CD4-positive, alpha-beta T cell (primary cell): ENCODE measurements at regions not wholly inside any gene's neighbourhood (a gene's known extent, or its start where the extent isn't known, plus 50 kb on each side); places are given as distances from the start of the nearest gene placed in this dataset.

Experiments used
- ATAC-seq: fragments of 200-7000 bp; cut with Tn5 transposase; one replicate; pipeline ENCODE4 v1.10.0; 2022; ENCODE audit warnings: mild to moderate bottlenecking; ENCODE audit not compliant: poor library complexity
- CTCF ChIA-PET: fragments of 350-600 bp; sonication (Branson Sonifier 250); formaldehyde crosslinking; loops from one replicate; lab custom pipeline; 2021; ENCODE audit warnings: antibody characterized with exemption, inconsistent platforms; lab: Charles Lee
- POLR2A ChIA-PET: fragments of 350-600 bp; sonication (Branson Sonifier 250); formaldehyde crosslinking; loops from one replicate; lab custom pipeline; 2021; ENCODE audit warnings: antibody characterized with exemption, inconsistent platforms; lab: Charles Lee
- DNase-seq, 14 experiments: peaks; one replicate each; pipeline ENCODE4 v3.0.0-alpha.2; 2013 to 2020; ENCODE audit warnings: mixed read lengths in 2 of 14
- H3K27ac ChIP-seq, 2 donors: one replicate each; pipeline versions ENCODE4 v1.5.1 to v1.7.0; 2013; ENCODE audit warnings: low read length in 2 of 2, low read depth in 1 of 2, mild to moderate bottlenecking in 1 of 2
- H3K27me3 ChIP-seq, 2 experiments: 1 replicate in 1 of 2; 2 replicates in 1 of 2; pipeline versions ENCODE4 v1.6.1 to v1.7.0; 2013; ENCODE audit warnings: low read length in 2 of 2, control low read depth in 1 of 2, mild to moderate bottlenecking in 1 of 2, moderate library complexity in 1 of 2; ENCODE audit not compliant: insufficient read depth in 2 of 2, control insufficient read depth in 1 of 2
- H3K36me3 ChIP-seq: one replicate; pipeline ENCODE4 v1.6.1; 2013; ENCODE audit warnings: low read length, control low read depth; ENCODE audit not compliant: insufficient read depth
- H3K4me1 ChIP-seq: one replicate; pipeline ENCODE4 v1.6.1; 2013; ENCODE audit warnings: low read length, control low read depth; ENCODE audit not compliant: insufficient read depth
- H3K4me3 ChIP-seq: one replicate; pipeline ENCODE4 v1.5.1; 2013; ENCODE audit warnings: mild to moderate bottlenecking, low read length, moderate library complexity
- H3K9me3 ChIP-seq, 2 experiments: 1 replicate in 1 of 2; 2 replicates in 1 of 2; pipeline versions ENCODE4 v1.6.1 to v1.7.0; 2013; ENCODE audit warnings: low read length in 2 of 2, mild to moderate bottlenecking in 2 of 2, control low read depth in 1 of 2, moderate library complexity in 1 of 2; ENCODE audit not compliant: control insufficient read depth in 1 of 2, insufficient read depth in 1 of 2
- H3K27ac Mint-ChIP-seq: one replicate; pipeline ENCODE4 v1.8.0; 2020; ENCODE audit warnings: mixed read lengths
- H3K27me3 Mint-ChIP-seq: one replicate; pipeline ENCODE4 v1.8.0; 2021; ENCODE audit warnings: mixed read lengths
- H3K36me3 Mint-ChIP-seq: one replicate; pipeline ENCODE4 v1.8.0; 2021; ENCODE audit warnings: low read depth, mixed read lengths
- H3K4me1 Mint-ChIP-seq: one replicate; pipeline ENCODE4 v1.8.0; 2021; ENCODE audit warnings: low read depth, mixed read lengths
- H3K4me3 Mint-ChIP-seq: one replicate; pipeline ENCODE4 v1.8.0; 2020; ENCODE audit warnings: mild to moderate bottlenecking, mixed read lengths
- H3K9me3 Mint-ChIP-seq: one replicate; pipeline ENCODE4 v1.8.0; 2020; ENCODE audit warnings: mixed read lengths
- CTCF ChIP-seq: fragments of 200-600 bp; IDR thresholded peaks from one replicate; pipeline ENCODE4 v1.8.0; 2022; ENCODE audit warnings: antibody characterized with exemption, mild to moderate bottlenecking
- intact Hi-C, 2 experiments: fragments of 100-400 bp; cut with DNase I in 1 of 2; cut with micrococcal nuclease in 1 of 2; formaldehyde crosslinking; loops; one replicate each; pipeline versions ENCODE4 v1.15.1 to v1.9.0; 2023 to 2025; cut with DNase I, micrococcal nuclease

- Histone ChIP-seq H3K4me3 (no peak overlapping the region), H3K36me3 (no peaks in the 10 kb centered on the region), H3K27ac (no peak overlapping the region), H3K4me1 (no peaks in the 10 kb centered on the region), H3K9me3 (no peaks in the 10 kb centered on the region), H3K27me3 (no peaks in the 10 kb centered on the region)
- Mint-ChIP-seq H3K27me3 (no peaks in the 10 kb centered on the region), H3K36me3 (no peaks in the 10 kb centered on the region), H3K9me3 (peaks cover 14% of the 10 kb centered on the region), H3K4me1 (no peaks in the 10 kb centered on the region), H3K4me3 (no peak overlapping the region), H3K27ac (no peak overlapping the region)
- POLR2A ChIA-PET: no interaction called here
- TF ChIP-seq CTCF: no peak
- ATAC-seq (no peak), DNase-seq (no peak)
- CTCF ChIA-PET: interaction anchor here (0.9 kb wide), 1 partner anchor 9 kb away, joined by 3 read pairs; no protein-coding TSS in a partner anchor
- intact Hi-C loops: no loop called here
Measured at GRCh38 chr11:42812361-42812760, 499.4 kb upstream of the API5 start.

DNA sequence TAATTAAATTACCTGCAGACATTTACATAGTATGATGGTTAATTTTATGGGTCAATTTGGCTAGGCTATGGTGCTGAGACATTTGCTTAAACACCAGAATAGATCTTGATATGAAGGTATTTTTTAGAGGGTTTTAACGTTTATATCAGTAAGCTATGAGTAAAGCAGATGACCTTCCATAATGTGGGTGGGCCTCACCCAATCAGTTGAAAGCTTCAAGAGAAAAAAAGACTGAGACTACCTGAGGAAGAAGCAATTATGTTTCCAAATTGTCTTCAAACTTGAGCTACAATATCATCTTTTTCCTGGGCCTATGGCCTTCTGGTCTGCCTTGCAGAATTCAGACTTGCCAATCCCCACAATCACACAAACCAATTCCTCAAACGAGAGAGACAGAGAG, 498.8 kb upstream of the API5 start:
- DNase-seq (no peak), ATAC-seq (no peak)
- ChIA-PET POLR2A (no interaction called here), CTCF (interaction anchor here (0.9 kb wide), 1 partner anchor 9 kb away, joined by 3 read pairs; no protein-coding TSS in a partner anchor)
- Mint-ChIP-seq H3K9me3 (peaks cover 16% of the 10 kb centered on the region), H3K27ac (no peak overlapping the region), H3K27me3 (no peaks in the 10 kb centered on the region), H3K4me1 (no peaks in the 10 kb centered on the region), H3K36me3 (no peaks in the 10 kb centered on the region), H3K4me3 (no peak overlapping the region)
- no peaks in the 10 kb centered on the region for H3K36me3 ChIP-seq
- H3K27ac ChIP-seq: no peak overlapping the region
- H3K27me3 ChIP-seq: no peaks in the 10 kb centered on the region
- H3K9me3 ChIP-seq: no peaks in the 10 kb centered on the region
- intact Hi-C loops: no loop called here
- H3K4me3 ChIP-seq: no peak overlapping the region
- TF ChIP-seq CTCF: no peak
- H3K4me1 ChIP-seq: no peaks in the 10 kb centered on the region

DNA sequence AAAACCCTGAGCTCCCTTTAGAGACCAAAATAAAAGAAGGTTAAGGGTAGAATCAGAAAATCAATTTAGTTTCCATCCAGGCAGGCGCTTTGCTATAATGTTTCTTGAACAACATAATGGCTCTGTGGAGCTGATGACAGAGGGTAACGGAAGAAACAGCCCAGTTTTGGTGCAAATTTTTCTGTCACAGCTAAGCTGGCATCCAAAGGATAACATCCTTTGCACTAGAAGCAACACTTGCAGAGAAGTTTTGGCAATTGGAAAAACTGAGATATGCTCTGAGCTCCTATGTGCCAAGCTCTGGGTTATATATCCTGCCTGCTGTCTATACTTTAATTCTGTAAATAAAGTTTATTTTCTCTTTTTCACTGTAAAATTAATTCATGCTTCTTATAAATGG, 495.3 kb upstream of the API5 start:
- Histone ChIP-seq H3K36me3 (no peaks in the 10 kb centered on the region), H3K27ac (no peak overlapping the region), H3K9me3 (peaks cover 0 to 4% of the 10 kb centered on the region in 2 experiments), H3K4me1 (no peaks in the 10 kb centered on the region), H3K4me3 (no peak overlapping the region), H3K27me3 (no peaks in the 10 kb centered on the region)
- DNase-seq: no peak
- Mint-ChIP-seq H3K4me1 (no peaks in the 10 kb centered on the region), H3K27me3 (no peaks in the 10 kb centered on the region), H3K9me3 (peaks cover 9% of the 10 kb centered on the region), H3K36me3 (no peaks in the 10 kb centered on the region), H3K27ac (no peak overlapping the region), H3K4me3 (no peak overlapping the region)
- intact Hi-C loops: no loop called here
- ChIA-PET POLR2A (no interaction called here), CTCF (no interaction called here)
- ATAC-seq: no peak
- TF ChIP-seq CTCF: no peak
